Pons (tissue), 1 donor: ENCODE measurements at regions not wholly inside any gene's neighbourhood (a gene's known extent, or its start where the extent isn't known, plus 50 kb on each side); places are given as distances from the start of the nearest gene placed in this dataset.
"Not testable (repeated sequence)": the region's sequence is repeated elsewhere in the genome, so short reads cannot be mapped to it uniquely, and the experiment has no call there.

Experiments used
- DNase-seq: peaks from one replicate; pipeline ENCODE4 v3.0.0-alpha.2; 2016; ENCODE audit warnings: low spot score

GRCh38 chr1:173300061-173301044 is 93.2 kb upstream of the TNFSF4 start:
- DNase-seq, result no peak

- DNase-seq, result no peak
These were observed 94.4 kb upstream of the TNFSF4 start for GRCh38 chr1:173301507-173301906.

DNA sequence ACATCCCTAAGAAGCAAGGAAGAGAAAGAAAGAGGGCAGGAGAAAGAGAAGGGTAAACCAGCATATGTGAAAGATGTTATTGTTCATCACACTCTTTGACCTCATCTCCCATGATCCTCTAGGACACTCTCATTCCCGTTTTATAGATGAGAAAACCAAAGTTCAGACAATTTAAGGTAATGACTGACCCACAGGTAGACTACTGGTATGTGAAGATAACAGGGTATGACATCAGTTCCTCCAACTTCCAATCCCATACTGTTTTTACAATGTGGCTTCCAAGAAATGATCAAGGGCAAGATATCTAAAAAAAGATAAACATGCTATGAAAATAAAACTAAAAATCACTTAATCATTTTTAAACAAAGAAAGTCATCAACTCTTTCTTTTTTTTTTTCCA is 95.2 kb upstream of the TNFSF4 start:
- DNase-seq, result no peak

- DNase-seq, result no peak
These were observed 96.0 kb upstream of the TNFSF4 start for GRCh38 chr1:173302890-173303829.

DNA sequence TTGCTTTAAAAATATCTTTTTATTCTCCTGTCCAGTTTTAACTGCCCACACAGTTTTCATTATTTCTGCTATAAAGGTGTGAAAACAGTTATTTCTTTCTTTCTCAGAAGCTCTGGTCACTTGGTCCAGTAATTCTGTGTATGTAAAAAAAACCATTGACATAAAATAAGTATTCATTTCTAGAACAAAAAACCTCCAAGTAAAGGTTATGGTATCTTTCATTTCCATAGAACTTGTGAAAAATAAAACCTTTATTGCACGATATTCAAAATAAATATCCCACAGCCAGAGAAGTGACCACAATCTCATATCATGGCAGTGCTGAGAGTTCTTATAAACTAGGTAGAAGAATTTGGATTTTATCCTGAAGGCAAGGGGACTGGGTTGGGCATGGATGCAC is 96.9 kb upstream of the TNFSF4 start:
- DNase-seq, result no peak

- DNase-seq, result no peak
These were observed 97.5 kb upstream of the TNFSF4 start for GRCh38 chr1:173304529-173305227.

DNA sequence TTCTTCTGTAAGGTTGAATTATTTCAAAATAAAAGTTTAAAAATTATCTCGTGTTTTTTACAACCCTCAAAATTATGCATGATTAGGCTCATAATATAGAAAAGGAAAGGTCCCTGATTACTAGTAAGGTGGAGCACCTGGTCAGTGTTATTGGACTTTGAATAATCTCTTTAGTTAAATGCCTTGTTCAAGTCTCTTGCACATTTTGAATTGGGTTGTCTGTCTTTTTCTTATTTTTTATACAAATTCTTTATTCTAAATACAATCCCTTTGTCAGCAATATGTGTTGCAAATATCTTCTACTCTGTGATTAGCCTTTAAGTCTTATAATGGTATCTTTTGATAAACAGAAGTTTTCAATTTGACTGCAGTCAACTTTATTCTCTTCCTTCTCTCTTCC is 100.7 kb upstream of the TNFSF4 start:
- DNase-seq, result no peak

DNA sequence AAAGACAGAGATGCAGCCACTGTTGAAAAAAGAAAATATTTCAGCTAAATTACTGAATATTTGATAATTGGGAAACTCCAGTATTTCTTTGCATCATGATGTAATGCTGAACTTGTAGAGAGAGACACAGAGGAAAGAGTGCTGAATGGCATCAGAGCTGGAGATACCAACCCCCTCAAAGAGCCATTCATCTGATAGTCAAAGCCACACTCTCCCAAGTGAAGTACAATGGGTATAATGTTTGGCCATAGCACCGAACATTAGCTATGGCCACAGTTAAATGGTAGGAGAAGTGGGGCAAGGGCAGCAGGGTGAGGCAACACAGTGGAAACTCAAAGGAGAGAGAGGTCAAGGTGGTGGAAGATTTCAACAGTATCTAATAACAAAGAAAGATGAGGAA is 107.5 kb upstream of the TNFSF4 start:
- peak; percentile 17 for DNase-seq

GRCh38 chr1:173315296-173315695 is 108.2 kb upstream of the TNFSF4 start:
- no peak for DNase-seq

GRCh38 chr1:173318788-173319187 is 111.7 kb upstream of the TNFSF4 start:
- DNase-seq, result no peak

DNA sequence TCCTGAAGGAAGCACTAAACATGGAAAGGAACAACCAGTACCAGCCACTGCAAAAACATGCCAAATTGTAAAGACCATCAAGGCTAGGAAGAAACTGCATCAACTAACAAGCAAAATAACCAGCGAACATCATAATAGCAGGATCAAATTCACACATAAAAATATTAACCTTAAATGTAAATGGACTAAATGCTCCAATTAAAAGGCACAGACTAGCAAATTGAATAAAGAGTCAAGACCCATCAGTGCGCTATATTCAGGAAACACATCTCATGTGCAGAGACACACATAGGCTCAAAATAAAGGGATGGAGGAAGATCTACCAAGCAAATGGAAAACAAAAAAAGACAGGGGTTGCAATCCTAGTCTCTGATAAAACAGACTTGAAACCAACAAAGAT is 117.2 kb upstream of the TNFSF4 start:
- not testable (repeated sequence) for DNase-seq

DNA sequence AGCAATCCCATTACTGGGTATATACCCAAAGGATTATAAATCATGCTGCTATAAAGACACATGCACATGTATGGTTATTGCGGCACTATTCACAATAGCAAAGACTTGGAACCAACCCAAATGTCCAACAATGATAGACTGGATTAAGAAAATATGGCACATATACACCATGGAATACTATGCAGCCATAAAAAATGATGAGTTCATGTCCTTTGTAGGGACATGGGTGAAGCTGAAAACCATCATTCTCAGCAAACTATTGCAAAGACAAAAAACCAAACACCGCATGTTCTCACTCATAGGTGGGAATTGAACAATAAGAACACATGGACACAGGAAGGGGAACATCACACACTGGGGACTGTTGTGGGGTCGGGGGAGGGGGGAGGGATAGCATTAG is 120.9 kb upstream of the TNFSF4 start:
- not testable (repeated sequence) for DNase-seq

DNA sequence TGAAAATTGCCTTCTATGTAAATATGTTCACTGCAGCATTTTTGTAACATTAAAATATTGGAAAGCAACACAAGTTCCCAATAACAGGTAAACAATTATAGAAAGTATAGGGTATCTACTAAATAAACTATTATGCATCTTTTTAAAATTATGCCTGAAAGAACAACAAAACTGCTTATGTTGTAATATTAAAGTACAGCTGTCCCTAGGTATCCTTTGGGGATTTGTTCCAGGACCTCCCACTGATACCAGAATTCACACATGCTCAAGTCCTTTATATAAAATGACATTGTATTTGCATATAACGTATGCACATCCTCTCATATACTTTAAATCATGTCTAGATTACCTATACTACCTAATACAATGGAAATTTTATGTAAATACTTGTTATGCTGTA is 121.8 kb upstream of the TNFSF4 start:
- no peak for DNase-seq

DNA sequence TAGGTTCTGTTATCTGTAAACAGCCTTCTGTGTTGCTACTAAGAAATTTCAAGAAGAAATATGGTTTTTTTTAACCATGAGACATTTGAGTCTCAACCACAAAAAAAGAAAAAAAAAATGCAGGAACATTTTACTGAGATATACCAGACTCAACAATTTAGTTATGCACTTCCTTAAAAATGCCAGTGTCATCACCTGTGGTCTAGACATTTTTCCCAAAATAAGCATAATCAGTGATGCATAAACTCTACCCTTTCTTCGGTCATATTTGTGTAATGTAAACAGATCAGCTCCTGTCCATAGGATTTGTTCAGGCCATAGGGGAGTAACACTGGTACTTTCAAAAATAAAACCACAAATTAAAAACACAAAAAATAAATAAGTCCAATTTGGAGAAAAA is 122.6 kb upstream of the TNFSF4 start:
- DNase-seq, result no peak

- DNase-seq, result no peak
These were observed 123.2 kb upstream of the TNFSF4 start for GRCh38 chr1:173330149-173330951.

- peak; percentile 11 for DNase-seq
These were observed 123.9 kb upstream of the TNFSF4 start for GRCh38 chr1:173330952-173331548.

DNA sequence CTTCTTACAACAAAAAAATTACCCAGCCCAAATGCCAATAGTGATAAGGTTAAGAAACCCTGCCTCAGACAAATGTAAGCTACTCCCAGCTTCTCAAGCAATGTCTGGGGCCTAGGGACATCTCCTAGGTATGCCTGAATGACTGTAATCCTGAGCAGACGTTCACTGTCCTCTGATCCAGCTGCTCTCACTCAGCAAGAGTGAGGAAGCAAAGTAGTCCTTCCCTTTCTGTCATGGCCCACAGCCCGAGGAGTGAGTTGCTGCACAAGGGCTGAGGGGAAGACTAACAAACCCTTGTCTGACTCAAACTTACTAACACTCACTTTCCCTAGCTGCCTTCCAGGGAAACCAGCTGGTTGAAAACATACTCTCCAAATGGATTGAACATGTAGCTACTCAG is 124.9 kb upstream of the TNFSF4 start:
- DNase-seq, result peak; percentile 7

- DNase-seq, result no peak
These were observed 126.5 kb upstream of the TNFSF4 start for GRCh38 chr1:173333581-173333980.

GRCh38 chr1:173337126-173337525 is 130.0 kb upstream of the TNFSF4 start:
- no peak for DNase-seq

GRCh38 chr1:173341307-173341706 is 134.2 kb upstream of the TNFSF4 start:
- no peak for DNase-seq

DNA sequence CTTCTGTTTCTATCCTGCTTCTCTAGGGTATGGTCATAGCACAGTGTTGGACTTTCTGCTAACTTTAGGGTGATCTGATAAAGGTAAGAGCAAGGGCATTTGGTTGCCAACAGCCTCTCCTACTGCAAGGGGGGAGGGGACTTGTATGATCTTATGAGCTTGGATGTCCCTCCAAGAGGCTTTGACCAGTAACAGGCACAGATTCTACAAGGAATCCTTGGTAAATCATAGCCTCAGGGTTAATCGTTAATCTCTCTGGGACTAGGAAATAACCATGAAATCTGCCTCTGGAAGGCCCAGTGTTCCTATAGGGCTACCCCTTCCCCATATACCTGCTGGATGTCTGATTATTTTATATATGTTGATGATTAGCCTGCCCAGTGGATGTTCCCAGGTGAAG is 134.8 kb upstream of the TNFSF4 start:
- no peak for DNase-seq
